K562 (cell line): ENCODE measurements at regions not wholly inside any gene's neighbourhood (a gene's known extent, or its start where the extent isn't known, plus 50 kb on each side); places are given as distances from the start of the nearest gene placed in this dataset.

Experiments
- ARID1B ChIP-seq: fragments of 450-650 bp; IDR thresholded peaks from 2 replicates; pipeline ENCODE4 v1.6.1; 2016; ENCODE audit warnings: antibody characterized with exemption, mild to moderate bottlenecking, inconsistent platforms
- EHMT2 ChIP-seq: fragments of 450-650 bp; IDR thresholded peaks from 2 replicates; pipeline ENCODE4 v1.6.1; 2018; ENCODE audit warnings: antibody characterized with exemption
- ETS1 ChIP-seq: conservative IDR thresholded peaks from 2 replicates; pipeline ENCODE4 v1.6.1; 2011; ENCODE audit warnings: low read depth, mild to moderate bottlenecking, low read length; ENCODE audit not compliant: control insufficient read depth
- ETV5 ChIP-seq: sonication (generic); formaldehyde crosslinking; IDR thresholded peaks from 2 replicates; pipeline ENCODE4 v1.4.0; 2020; ENCODE audit warnings: low read depth, mild to moderate bottlenecking, missing genetic modification reagents
- HCFC1 ChIP-seq: IDR thresholded peaks from 2 replicates; pipeline ENCODE4 v1.6.1; 2012; ENCODE audit warnings: low read depth, low read length, improper control_type of control experiment
- IFI16 ChIP-seq: fragments of 250-450 bp; sonication (Bioruptor Pico); IDR thresholded peaks from 2 replicates; pipeline ENCODE4 v2.1.2; 2022; ENCODE audit warnings: mild to moderate bottlenecking, inconsistent platforms
- IRF9 ChIP-seq: fragments of 450-650 bp; IDR thresholded peaks from 2 replicates; pipeline ENCODE4 v1.6.1; 2016; ENCODE audit warnings: missing biosample characterization, missing genetic modification characterization
- LCOR ChIP-seq: sonication (generic); formaldehyde crosslinking; IDR thresholded peaks from 2 replicates; pipeline ENCODE4 v1.8.0; 2022; ENCODE audit warnings: mild to moderate bottlenecking, missing genetic modification reagents
- NR2C1 ChIP-seq, 2 experiments: fragments of 450-650 bp; IDR thresholded peaks; 2 replicates each; pipeline ENCODE4 v1.6.1; 2017; ENCODE audit warnings: mild to moderate bottlenecking in 2 of 2, antibody characterized with exemption in 1 of 2, inconsistent platforms in 1 of 2, missing compliant biosample characterization in 1 of 2, missing genetic modification characterization in 1 of 2
- PHF8 ChIP-seq: fragments of 200-600 bp; sonication (generic); IDR thresholded peaks from 2 replicates; pipeline ENCODE4 v1.6.1; 2012; ENCODE audit warnings: mixed run types, mild to moderate bottlenecking, inconsistent platforms, low read length, moderate library complexity, borderline replicate concordance
- RCOR1 ChIP-seq, 2 experiments: IDR thresholded peaks; 2 replicates each; pipeline ENCODE4 v1.6.1; 2012; ENCODE audit warnings: low read depth in 2 of 2, low read length in 2 of 2, borderline replicate concordance in 1 of 2, improper control_type of control experiment in 1 of 2
- RREB1 ChIP-seq: fragments of 250-450 bp; sonication (Bioruptor Pico); IDR thresholded peaks from 2 replicates; pipeline ENCODE4 v1.4.0; 2020
- SIX5 ChIP-seq, 2 experiments: IDR thresholded peaks; 2 replicates each; pipeline ENCODE4 v1.6.1; 2011; ENCODE audit warnings: low read length in 2 of 2, borderline replicate concordance in 1 of 2, low read depth in 1 of 2, mild to moderate bottlenecking in 1 of 2, moderate library complexity in 1 of 2; ENCODE audit not compliant: insufficient read depth in 1 of 2
- STAT5A ChIP-seq: IDR thresholded peaks from 2 replicates; pipeline ENCODE4 v1.6.1; 2012; ENCODE audit warnings: low read length, inconsistent platforms, borderline replicate concordance
- TCF15 ChIP-seq: fragments of 250-450 bp; sonication (Bioruptor Pico); IDR thresholded peaks from 2 replicates; pipeline ENCODE4 v1.8.0; 2022; ENCODE audit warnings: moderate library complexity, mild to moderate bottlenecking, inconsistent platforms
- TEAD4 ChIP-seq, 2 experiments: sonication (generic) in 1 of 2; formaldehyde crosslinking in 1 of 2; IDR thresholded peaks; 2 replicates each; pipeline versions ENCODE4 v1.6.1 to v1.8.0; 2012 to 2022; ENCODE audit warnings: borderline replicate concordance in 1 of 2, inconsistent platforms in 1 of 2, low read length in 1 of 2, mild to moderate bottlenecking in 1 of 2, missing genetic modification reagents in 1 of 2
- TOE1 ChIP-seq, 2 experiments: fragments of 450-650 bp in 1 of 2; sonication (generic) in 1 of 2; formaldehyde crosslinking in 1 of 2; IDR thresholded peaks; 2 replicates each; pipeline versions ENCODE4 v1.7.1 to v1.8.0; 2016 to 2022; ENCODE audit warnings: borderline replicate concordance in 2 of 2, mild to moderate bottlenecking in 2 of 2, antibody characterized with exemption in 1 of 2, inconsistent platforms in 1 of 2, low read depth in 1 of 2, missing genetic modification reagents in 1 of 2, moderate library complexity in 1 of 2
- ZNF143 ChIP-seq: sonication (generic); formaldehyde crosslinking; IDR thresholded peaks from 2 replicates; pipeline ENCODE4 v1.9.0; 2022; ENCODE audit warnings: mild to moderate bottlenecking, missing genetic modification reagents
- ZNF3 ChIP-seq: fragments of 250-450 bp; sonication (Bioruptor Pico); IDR thresholded peaks from 2 replicates; pipeline ENCODE4 v1.5.0; 2021; ENCODE audit warnings: mild to moderate bottlenecking, moderate library complexity

GRCh38 chr12:93192878-93193277, 184.8 kb upstream of the NUDT4 start (continued):
- TF ChIP-seq HCFC1 (peak; percentile 86), ARID1B (peak; percentile 75), LCOR (CRISPR knock-in tag) (peak; percentile 67; the same call in 1 of the 2 replicates), ETS1 (no peak), RCOR1 (IDR thresholded peaks at IDR 0.05; ENCODE audit: borderline replicate concordance in 1 of 2, low read depth in 2 of 2, low read length in 2 of 2) (peak in 1 of 2 experiments; percentile 94; a peak in 2 of 4 replicates), ZNF143 (CRISPR knock-in tag) (peak; percentile 84), SIX5 (IDR thresholded peaks at IDR 0.05; ENCODE audit: borderline replicate concordance in 1 of 2, insufficient read depth in 1 of 2, low read depth in 1 of 2, low read length in 2 of 2) (peak; percentile 63 to 74), IFI16 (no peak), IRF9 (tag) (peak; percentile 65), ZNF3 (CRISPR knock-in tag) (no peak), NR2C1 (IDR thresholded peaks at IDR 0.05) (no peak), NR2C1 (tag; IDR thresholded peaks at IDR 0.05) (0 out of 2 replicates have a peak, but pooled peaks have one; percentile 16), ETV5 (CRISPR knock-in tag) (no peak), TEAD4 (IDR thresholded peaks at IDR 0.05; ENCODE audit: low read length) (peak; percentile 91), TEAD4 (CRISPR knock-in tag; IDR thresholded peaks at IDR 0.05; ENCODE audit: borderline replicate concordance) (no peak), TOE1 (IDR thresholded peaks at IDR 0.05; ENCODE audit: borderline replicate concordance) (peak; percentile 97), TOE1 (CRISPR knock-in tag; IDR thresholded peaks at IDR 0.05; ENCODE audit: borderline replicate concordance, low read depth) (no peak), RREB1 (CRISPR knock-in tag) (peak; percentile 84; the same call in 1 of the 2 replicates), STAT5A (0 out of 2 replicates have a peak, but pooled peaks have one; percentile 47), TCF15 (CRISPR knock-in tag) (no peak), EHMT2 (peak; percentile 15; the same call in 1 of the 2 replicates), PHF8 (no peak)
